Eye (tissue), 1 donor: ENCODE measurements at regions not wholly inside any gene's neighbourhood (a gene's known extent, or its start where the extent isn't known, plus 50 kb on each side); places are given as distances from the start of the nearest gene placed in this dataset.
"Not testable (repeated sequence)": the region's sequence is repeated elsewhere in the genome, so short reads cannot be mapped to it uniquely, and the experiment has no call there.

ENCODE experiments used
- DNase-seq: peaks from one replicate; pipeline ENCODE4 v3.0.0-alpha.2; 2015

DNA sequence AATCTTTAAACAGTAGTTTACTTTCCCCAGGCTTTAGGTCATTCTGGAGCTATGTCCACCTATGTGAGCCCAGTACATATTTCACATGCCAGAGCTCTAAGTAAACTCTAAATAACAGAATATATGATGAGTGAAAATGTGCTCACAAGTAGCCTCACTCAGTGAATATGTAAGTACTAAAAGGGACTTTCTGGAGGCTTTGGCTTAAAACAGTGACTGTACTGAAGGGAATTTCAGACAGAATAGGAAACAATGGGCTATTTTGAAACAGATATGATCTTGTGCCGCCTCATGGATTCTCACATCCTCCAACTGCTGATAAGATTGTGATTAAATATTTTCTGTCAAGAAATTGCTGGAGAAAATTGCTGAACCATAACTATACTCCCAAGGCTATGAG lies 747.9 kb downstream of the SOCS6 start:
- DNase-seq, result no peak

DNA sequence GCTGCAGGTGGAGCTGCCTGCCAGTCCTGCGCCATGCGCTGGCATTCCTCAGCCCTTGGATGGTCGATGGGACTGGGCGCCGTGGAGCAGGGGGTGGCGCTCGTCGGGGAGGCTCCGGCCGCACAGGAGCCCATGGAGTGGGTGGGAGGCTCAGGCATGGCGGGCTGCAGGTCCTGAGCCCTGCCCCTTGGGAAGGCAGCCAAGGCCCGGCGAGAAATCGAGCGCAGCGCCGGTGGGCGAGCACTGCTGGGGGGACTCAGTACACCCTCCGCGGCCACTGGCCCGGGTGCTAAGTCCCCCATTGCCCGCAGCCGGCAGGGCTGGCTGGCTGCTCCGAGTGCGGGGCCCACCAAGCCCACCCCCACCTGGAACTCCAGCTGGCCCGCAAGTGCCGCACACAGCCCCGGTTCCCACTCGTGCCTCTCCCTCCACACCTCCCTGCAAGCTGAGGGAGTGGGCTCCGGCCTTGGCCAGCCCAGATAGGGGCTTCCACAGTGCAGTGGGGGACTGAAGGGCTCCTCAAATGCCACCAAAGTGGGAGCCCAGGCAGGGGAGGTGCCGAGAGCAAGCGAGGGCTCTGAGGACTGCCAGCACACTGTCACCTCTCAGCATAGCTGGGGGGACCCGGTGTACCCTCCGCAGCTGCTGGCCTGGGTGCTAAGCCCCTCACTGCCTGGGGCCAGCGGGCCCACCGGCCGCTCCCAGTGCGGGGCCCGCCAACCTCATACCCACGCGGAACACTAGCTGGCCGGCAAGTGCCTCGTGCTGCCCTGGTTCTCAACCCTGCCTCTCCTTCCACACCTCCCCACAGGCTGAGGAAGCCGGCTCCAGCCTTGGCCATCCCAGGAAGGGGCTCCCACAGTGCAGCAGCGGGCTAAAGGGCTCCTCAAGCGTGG lies 742.7 kb downstream of the SOCS6 start:
- DNase-seq, result not testable (repeated sequence)

DNA sequence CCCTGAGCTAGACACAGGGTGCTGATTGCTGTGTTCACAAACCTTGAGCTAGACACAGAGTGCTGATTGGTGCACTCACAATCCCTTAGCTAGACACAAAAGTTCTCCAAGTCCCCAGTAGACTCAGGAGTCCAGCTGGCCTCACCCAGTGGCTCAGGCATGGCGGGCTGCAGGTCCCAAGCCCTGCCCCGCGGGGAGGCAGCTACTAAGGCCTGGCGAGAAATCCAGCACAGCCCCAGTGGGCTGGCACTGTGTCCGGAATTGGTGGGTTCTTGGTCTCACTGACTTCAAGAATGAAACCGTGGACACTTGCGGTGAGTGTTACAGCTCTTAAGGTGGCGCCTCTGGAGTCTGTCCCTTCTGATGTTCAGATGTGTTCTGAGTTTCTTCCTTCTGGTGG lies 741.2 kb downstream of the SOCS6 start:
- not testable (repeated sequence) for DNase-seq

GRCh38 chr18:71028285-71028762 lies 739.5 kb downstream of the SOCS6 start:
- DNase-seq, result no peak

- DNase-seq, result no peak
Observed at GRCh38 chr18:71027531-71027930, 738.7 kb downstream of the SOCS6 start.

- no peak for DNase-seq
Observed at GRCh38 chr18:71025505-71026225, 736.8 kb downstream of the SOCS6 start.

DNA sequence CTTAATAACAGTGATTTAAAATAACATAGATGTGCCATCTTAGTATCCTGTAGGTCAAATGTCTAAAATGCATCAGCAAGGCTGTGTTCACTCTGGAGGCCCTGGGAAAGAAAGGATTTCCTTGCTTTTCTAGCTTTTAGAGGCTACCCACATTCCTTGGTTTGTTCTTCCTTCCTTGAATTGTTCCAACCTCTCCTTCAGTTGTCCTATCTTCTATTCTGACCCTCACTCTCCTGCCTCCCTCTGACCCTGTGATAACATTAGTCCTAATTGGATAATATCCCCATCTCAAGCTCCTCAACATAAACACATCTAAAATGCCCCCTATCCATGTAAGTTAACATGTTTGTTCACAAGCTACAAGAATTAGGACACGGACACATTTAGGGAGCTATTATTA lies 733.5 kb downstream of the SOCS6 start:
- DNase-seq, result no peak

DNA sequence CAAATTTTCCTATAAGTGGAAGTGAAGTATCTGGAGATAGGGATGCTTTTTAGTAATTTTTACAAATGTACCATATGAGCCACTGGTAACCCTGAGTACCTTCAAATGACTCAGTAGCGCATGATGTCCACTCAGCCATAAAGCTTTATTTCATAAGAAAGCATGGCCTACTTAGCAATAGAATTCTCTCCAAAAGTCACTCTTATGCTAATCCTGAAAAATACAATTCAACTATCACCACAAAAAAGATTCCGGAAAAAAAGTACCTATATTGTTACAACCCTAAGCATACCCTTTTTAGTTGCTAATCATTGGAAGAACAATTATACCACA lies 732.2 kb downstream of the SOCS6 start:
- no peak for DNase-seq

GRCh38 chr18:71020342-71021029 lies 731.6 kb downstream of the SOCS6 start:
- DNase-seq, result no peak

- no peak for DNase-seq
Observed at GRCh38 chr18:71018816-71019215, 730.0 kb downstream of the SOCS6 start.

DNA sequence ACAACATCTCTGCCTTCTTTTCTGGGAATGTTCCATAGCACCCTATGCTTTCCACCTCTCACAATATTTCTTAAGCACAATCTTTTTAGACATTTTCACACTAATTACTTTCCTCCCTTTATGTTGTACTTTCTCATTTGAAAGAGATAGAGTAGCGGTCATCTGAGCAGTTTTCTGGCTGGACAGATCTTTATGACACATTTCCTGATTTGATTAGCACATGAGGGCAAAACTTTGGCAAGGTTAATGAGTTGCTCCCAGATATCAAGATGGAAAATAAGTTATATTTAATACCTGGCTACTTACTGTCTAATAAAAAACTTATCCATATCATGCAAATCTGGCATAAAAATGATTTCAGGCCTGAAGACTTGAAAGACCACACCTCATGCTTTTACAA lies 723.9 kb downstream of the SOCS6 start:
- no peak for DNase-seq

DNA sequence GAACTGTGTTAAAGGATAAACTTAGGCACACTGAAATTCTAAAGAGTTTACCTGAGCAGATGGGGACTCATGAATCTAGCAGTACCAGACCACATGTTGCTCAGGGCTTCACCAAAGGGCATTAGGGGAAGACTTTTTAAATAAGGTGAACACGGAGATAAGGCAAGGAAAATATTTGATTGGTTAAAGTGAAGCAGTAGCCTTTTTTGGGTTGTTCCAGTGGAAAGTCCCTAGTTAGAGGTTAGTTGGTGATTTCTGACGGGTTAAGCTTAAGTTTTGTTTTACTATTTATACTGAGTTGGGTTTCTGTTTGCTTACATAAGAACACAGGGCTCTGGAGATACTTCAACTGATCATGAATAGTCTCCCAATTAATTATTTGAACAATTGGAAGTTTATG lies 722.5 kb downstream of the SOCS6 start:
- no peak for DNase-seq

DNA sequence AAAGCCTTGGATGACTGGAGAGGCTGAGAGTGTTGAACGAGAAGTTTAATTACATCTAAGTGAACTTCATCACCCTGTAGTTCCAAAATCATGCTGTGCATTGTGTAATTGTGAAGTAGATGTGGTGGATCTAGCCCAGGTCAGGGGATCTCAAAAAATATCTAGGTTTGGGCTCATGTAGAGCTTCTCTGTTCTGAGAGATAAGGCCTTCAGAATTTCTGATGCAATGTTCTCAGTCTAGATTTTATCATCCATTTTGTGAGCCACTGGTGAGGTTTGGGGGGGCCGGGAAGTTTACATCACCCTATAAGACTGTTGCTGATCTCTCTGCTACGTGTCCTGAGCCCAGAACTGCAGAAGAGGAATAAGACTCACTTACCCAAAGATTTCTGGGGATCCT lies 719.4 kb downstream of the SOCS6 start:
- no peak for DNase-seq

DNA sequence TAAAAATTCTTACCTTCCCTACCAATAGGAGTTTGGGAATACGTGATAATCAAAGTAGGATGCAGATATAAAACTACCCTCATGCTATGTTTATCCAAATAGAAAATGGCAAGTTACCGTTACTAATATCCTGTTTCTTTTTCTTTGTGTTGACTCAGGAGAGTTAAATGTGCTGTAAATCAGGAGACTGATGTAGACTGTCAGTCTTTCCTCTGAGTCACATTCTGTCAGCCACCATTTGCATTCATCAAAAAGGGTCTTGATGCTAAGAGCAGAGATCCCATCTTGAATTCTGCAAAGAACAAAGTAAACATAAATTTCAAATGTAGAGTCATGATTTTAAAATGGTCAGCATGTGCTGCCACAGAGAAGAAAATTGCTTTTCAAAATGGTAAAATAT lies 712.8 kb downstream of the SOCS6 start:
- DNase-seq, result no peak

- DNase-seq, result no peak
Observed at GRCh38 chr18:70998490-70998889, 709.6 kb downstream of the SOCS6 start.

- no peak for DNase-seq
Observed at GRCh38 chr18:70994116-70994515, 705.3 kb downstream of the SOCS6 start.

DNA sequence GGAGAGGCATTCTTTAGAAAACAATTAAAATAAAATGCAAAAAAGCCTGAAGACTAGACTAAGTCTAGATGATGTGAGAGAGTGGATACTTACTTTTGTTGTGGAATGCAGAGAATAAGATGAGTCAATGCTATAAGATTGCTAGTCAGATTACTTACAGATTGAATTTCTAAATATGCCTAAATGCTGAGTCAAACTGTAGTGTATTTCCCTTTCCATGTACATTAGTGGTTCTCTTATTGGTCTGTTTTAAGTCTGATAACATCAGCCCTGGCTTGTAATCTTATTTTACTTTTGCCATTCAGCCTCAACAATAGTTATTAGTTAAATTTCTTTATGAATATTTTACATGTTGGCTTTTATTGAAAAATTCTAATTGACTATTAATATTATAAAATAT lies 702.7 kb downstream of the SOCS6 start:
- no peak for DNase-seq

DNA sequence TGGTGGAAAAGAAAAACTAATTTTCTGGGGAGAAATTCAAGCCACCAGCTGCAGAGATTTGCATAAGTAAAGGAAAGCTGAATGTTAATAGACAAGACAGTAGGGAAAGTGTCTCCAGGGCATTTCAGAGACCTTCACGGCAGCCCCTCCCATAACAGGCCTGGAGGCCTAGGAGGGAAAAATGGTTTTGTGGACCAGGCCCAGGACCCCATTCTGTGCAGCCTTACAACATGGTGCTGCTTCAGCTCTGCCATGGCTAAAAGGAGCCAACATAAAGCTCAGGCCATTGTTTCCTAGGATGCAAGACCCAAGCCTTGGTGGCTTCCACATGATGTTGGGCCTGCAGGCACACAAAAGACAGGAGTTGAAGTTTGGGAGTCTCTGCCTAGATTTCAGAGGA lies 697.1 kb downstream of the SOCS6 start:
- no peak for DNase-seq

DNA sequence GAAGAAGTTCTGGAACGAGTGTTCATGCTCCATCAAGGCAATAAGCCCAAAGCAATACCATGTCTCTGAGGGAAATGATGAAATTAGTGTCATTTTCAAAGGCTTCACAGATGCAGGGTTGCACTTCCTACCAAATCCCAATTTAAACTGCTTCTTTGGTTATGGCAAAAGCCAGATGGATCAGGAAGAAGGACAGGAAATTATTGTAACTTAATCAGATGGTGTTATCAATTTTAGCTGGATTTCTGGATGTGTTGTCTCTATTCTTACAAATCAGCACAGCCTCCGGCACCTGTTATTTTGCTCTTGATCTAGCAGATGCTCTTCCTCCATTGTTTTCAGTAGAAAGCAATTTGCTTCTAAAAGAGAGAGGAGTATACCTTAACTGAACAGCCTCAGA lies 693.4 kb downstream of the SOCS6 start:
- DNase-seq, result no peak

- no peak for DNase-seq
Observed at GRCh38 chr18:70981400-70982140, 692.7 kb downstream of the SOCS6 start.

DNA sequence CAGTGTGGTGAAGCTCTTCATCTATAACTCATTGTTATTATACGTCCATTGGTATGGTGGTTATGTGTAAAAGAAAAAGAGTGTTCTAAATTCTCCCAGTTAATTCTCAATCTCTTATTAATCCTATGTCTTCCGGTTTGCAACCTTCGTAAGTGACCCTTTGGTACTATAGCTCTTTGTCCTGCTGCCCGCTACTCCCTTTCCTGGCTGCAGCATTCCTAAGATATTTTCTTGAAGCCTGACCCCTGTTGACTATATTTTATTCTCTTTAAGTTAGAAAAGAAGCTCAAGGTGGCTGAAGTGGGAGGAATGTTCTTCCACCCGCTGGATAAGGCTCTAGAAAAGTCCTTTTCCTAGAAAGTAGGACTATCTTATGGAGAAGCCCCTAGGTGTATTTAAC lies 684.8 kb downstream of the SOCS6 start:
- DNase-seq, result no peak

DNA sequence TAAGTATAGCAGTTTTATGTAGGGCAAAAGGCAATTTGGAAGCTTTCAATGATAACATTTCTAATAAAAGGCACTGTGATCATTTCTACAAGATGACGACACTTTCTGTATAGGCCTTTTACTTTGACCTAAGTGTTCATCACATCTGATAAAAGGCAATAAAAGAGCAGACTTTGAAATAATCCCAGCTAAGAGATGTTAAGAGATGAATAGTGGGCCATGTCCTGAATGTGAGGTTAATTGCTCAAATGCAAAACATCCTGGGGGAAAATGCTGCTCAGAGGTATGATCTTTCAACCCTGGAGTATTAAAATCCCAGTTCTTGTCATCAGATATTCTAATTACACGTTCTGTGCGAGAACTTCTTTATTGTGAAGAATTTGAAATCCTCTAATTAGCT lies 677.6 kb downstream of the SOCS6 start:
- DNase-seq, result no peak

DNA sequence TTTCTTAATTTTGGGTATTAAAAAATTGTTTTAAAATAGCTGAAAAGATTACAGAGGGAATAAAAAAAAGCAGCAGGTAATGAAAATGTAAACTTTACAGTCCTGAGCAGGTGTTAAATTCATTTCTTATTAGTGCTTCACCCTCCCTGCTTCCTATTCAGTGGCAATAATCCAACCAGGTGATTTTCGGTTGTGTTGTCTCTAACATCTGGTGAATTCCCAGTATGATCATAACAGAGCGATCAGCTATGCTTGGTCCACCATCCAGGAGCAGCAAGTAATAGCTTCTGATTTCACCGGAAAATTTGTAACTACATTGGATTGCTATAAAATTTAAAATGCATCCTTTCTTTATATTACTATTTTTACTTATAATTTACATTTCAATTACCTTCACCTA lies 673.1 kb downstream of the SOCS6 start:
- no peak for DNase-seq
